Fibroblast of the conjunctiva (primary cell): ENCODE measurements at regions not wholly inside any gene's neighbourhood (a gene's known extent, or its start where the extent isn't known, plus 50 kb on each side); places are given as distances from the start of the nearest gene placed in this dataset.

Source experiments
- DNase-seq: peaks from one replicate; pipeline ENCODE4 v3.0.0-alpha.2; 2010; ENCODE audit warnings: low read depth

DNA sequence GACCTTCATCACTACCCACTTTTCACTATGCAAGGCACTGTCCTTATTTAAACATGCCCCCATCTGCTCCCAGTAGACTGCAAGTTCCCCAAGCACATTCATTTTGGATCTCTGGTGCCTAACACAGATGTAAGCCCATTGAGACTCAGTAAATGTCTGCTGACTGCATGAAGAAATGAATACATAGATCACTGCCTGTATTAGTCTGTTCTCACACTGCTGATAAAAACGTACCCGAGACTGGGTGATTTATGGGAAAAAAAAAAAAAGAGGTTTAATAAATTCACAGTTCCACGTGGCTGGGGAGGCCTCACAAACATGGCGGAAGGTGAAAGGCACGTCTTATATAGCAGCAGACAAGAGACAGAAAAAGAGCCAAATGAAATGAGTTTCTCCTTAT lies 204.9 kb downstream of the ATG4C start:
- no peak for DNase-seq

DNA sequence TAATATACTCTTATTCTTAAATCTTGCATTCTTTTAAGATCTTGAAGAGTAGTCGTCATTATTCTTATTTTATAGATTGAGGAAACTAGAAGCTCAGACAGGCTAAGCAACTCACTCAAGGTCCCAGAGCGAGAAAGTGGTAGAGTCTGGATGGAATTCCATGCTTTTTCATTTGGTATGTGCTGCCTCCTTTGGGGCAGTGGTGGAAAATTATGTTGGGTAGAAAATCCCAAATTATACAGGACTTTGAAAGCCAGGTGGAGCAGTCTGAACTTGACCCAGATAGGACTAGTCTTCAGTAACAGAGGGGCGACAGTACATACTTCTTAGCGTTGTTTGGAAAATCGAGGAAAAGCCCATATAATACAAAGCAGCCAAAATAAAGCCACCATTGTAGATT lies 205.6 kb downstream of the ATG4C start:
- no peak for DNase-seq

DNA sequence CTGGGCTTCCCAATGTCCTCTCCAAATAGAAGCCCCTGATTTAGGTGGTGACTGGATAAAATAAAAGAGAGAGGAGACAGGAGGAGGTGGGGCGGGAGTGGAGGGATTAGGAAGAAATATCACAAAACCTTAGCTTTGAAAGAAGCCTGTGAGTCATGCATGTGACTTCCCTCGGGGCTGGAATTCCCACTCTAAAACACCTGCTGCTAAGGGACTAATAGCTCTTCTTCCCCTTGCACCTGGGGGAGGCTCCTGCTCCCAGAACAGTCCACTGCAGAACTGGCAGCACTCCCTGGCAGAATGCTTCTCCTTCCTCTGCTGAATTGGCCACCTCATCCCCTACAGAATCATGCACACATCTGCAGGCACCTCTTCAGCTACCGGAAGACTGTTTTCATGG lies 207.2 kb downstream of the ATG4C start:
- DNase-seq = no peak

DNA sequence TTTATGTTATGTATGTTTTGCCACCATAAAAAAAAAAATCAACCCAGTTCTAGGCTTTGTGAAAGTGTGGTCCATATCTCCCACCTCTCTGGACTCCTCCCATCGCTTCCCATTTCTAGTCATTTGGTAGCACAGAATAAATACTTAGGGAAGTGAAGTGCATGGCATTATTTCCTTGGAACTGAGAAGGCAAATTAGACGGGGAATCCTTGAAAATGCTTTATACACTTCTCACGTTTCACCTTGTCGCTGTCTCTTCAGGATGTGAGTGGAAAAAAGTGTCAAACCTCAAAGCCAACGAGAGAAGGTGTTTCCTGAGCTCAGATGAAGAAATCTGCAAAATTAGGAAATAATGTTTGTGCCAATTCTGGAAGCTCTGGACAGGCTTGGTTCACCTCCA lies 209.9 kb downstream of the ATG4C start:
- no peak for DNase-seq

DNA sequence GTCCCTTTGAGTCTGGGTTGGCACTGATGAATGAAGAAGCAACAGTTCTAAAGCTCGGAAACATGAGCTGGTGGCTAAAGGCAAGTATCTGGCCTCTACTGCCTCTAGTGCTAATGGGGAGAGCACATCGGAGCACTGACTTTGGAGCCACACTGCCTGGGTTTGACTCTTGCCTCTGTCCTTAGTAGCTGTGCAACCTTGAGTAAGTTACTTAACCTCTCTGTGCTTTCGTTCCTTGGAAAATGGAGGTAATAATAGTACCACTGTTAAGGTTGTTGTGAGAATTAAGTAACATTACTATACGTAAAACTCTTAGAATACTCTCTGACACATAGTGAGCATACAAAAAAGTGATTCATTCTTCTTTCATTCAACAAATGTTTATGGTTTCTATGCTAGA lies 211.2 kb downstream of the ATG4C start:
- DNase-seq = no peak

DNA sequence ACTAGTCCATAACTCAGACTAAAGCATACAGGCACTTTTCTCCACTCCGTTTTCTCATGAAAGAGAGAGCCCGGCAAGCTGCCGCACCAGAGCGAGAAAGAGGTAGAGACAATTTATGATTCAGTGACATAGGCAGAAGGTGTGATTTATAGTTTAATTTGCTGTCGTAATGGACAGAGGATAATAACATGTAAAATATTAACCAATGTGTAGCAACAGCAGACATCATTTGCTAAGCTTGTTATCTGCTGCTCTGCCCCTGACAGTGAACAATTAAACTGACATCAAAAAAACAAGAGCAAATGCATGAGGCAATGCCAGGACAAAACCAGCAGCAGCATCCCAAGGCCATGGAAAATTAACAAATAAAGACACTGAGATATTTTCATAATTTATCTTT lies 214.0 kb downstream of the ATG4C start:
- DNase-seq = no peak

DNA sequence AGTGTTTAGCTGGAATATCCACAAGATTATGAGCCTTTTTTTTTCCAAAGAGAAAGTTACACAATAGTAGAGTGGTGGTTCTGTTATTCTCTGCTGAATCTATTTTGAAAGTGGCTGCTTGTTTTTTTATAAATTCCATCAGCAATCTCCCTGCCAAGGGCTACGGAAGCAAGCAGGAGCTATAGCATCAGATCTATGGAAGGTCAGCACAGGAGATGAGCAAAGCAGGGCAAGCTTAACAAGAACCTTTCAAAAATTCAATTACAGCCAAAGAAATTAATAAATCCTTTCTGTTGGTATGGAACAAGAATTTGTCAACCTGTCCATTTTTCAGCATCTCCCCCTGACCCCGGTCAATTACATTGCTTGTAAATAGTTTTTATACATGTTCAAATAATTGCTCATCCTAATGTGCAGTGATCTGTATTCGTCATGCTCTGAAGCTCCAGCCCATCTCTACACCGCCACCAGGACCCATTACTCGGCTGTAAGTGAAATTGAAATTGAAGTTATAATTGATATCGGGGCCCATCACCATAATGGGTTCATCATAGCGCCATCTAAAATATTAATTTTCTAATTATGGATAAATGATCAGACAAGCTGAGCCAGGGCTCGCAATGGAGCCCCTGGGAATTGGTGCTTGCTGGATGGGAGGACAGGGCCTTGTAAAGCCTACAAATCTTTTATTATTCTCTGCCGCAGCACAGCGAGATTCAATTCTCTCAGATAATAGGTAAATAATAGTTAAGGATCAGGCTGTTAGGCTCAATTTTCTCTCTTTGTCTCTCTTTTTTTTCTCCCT lies 215.1 kb downstream of the ATG4C start:
- no peak for DNase-seq

DNA sequence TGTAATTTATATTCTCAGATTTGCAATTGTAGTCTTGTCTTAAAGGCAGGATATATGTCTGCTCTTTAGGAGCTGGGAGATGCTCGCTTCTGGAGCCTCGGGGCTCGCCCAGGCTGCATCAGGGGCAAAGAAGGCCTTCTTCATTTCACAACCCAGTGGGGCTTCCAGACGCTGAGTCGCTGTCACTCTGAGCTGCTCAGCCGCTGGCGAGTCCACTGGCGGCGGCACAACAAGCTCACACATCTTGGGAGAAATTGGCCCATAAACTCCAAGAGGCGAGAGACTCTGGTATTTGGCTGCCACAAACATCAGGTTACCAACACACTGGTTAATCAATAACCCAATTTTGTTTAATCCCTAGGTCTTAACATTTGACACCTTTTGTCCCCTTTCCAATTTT lies 216.6 kb downstream of the ATG4C start:
- DNase-seq = no peak

DNA sequence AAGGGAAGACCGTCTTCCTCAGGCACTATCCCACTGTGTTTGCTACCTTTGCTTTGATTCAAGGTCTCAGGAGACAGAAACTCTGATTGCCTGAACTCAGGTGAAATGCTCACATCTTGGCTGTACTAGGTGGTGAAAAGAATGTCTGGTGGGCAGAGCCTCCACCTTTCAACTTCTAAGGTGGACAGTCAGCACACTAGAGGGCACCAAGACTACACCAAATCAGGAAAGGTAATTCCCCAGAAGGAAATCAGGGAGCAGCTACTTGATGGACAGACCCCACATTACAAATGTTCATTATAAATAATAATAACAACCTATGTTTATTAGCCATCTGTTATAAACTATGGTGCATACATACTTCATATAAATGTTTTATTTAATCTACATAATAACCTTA lies 220.9 kb downstream of the ATG4C start:
- no peak for DNase-seq

DNA sequence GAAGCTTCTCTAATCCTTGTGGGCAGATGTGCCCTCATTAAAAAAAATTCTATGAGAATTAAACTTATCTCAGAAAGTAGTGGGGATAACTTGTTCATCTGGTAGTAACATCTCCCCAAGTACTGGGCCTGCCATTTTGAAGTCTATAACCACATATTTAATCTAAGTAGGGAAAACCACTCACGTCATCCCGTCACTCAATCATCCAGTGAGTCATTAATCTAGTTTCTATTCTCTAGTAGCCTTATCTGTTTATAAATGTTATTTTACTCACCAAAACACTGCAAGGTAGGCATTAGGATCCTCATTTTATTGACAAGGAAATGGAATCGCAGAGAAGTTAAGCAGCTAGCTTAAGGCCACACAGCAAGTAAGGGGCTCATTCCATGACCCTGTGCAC lies 221.9 kb downstream of the ATG4C start:
- no peak for DNase-seq

DNA sequence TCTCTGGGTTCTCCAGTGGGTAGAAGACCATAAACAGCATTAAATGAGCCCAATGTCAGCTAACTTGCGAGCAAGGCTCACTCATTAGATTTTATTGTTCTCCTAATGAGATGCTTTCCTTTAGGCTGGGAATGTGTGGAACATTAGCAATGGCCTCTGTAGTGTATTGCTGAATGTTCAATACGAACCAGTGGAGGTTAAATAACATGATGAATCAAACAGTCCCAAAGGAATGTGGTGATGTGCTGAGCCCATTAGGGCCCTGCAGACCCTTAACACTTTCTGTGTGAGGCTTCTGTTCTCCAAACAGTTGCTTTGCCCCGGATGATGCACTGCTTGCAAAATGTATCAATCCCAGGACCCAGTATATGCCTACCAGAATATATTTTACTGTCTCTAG lies 225.5 kb downstream of the ATG4C start:
- DNase-seq = no peak

DNA sequence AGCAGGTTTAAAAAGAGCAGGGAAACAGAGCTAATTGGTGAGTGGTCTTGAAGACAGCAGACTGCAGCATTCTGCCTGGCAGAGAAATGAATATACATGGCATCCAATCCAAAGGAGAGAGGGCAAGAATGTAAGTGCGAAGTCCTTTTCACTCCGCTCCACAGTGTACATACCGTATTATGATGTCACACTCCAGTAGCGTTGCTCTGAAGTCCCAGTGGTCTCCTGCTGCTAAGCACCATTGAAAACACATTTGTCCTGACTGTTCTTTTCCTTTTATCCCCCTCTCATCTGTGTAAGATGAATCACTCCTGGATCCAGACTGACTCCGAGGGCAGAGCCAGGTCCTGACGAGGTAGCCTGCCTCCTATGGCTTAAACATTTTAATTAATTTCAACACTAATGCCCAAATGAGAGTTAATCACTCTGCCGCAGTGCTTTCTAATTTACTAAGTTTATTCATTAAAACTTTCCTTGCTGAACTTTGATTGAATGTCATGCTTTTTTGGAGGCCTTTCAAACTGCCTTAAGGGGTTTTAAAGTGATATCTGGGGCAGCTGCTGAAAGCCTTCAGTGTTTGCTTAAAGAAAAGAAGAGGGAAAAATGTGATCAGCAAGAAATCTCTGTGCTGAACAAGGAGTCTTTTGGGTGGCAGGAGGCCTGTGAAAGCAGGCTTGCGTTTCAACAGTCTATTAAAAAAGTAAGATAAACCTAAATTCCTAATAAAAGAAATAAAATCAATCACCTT lies 227.2 kb downstream of the ATG4C start:
- DNase-seq = no peak

DNA sequence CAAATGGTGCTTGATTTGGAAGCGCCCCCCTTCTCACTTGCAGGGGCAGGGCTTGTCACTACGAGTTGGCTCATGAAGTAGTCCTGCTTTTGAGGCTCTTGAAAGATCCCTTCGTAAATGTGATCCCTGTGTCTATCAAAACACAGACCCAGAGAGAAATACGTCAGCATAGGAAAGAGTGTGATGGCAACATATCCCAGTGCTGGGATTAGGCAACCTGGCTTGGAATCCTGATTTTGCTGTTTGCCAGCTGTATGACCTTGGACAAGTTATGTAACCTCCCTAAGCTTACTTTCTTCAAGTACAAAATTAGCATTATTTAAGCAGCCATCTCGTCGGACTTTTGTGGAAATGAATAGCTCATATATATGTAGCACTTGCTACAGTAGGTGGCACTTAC lies 228.4 kb downstream of the ATG4C start:
- no peak for DNase-seq

DNA sequence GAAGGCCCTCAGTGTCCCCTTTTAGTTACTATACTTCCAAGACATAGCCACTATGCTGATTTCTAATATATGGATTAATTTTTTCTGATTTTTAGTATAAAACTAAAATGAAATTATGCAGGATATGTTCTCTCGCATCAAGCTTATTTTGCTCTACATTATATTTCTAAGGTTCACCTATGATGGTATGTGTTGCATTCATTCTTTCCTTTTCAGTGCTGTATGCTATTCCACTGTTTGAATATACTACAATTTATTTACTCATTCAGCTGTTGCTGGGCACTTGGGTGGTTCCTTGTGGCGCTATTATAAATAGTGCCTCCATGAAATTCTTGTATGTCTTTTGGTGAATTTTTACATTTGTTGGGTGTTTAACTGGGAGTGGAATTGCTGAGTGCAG lies 230.3 kb downstream of the ATG4C start:
- no peak for DNase-seq

DNA sequence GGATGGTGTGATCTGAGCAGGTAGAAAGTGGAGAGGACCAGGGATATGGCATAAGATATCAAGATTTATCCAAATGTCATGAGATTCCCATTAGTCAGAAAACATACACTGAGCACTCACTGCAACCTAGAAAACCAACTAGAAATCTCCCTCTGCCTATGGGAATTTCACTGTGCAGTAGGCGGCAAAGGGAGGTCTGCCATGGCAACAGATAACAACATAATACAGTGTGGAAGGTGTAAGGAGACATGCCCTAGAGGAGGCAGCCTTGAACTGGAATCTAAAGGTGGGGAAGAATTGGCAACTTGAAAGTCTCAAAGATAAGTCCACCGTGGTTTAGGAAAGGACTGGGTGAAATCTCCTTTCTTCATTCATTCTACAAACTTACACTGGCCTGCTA lies 238.4 kb downstream of the ATG4C start:
- DNase-seq = no peak

DNA sequence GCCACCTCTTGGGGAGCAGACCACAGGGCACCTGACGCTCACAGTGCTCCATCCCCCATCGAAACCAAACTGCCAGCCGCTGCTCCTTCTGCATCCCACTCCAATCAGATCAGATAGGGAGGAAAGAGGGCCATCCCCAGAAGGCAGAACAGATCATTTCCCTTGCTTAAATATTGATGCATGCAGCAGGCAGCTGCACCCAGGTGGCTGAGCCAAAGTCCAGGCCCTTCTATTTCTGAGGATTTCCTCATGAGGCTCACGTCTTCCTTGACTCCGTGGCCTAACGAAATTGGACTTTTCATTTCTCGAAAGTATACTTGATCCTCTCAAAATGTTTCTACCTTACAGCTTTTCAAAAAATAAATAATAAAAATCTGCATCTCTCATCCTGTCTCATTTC lies 239.2 kb downstream of the ATG4C start:
- no peak for DNase-seq

DNA sequence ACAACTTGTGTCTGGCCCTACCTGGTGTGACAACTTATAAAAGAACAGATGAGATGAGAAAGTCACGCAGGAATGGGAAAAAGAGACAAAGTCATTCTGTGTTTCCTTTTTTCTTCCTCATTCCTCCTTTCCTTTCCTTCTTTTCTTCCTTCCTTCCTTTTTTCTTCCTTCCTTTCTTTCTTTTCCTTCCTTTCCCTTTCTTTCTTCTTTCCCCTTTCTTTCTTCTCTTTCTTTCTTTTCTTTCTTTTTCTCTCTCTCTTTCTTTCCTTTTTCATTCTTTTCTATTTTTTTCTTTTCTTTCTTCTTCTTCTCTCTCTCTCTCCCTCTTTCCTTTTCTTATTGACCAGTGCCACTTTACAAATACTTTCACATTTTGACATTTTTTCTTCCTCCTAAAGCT lies 239.7 kb downstream of the ATG4C start:
- no peak for DNase-seq

DNA sequence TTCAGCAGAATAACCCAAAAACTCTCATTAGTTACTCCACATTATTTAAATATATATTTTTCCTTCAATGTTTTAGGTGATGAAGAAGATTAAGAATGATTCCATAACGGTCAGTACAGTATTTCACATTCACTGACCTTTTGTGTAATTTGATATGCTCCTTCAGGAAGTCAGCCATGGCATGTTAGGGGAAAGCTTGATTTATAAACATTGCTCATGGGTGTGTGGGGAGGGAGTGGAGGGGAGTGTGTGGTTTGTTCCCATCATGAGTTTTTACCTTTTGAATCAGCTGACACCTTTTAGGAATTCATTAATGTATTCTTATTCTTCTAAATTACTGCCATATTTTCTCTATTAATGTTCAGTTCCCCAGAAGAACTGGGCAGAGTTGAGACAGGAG lies 240.2 kb downstream of the ATG4C start:
- no peak for DNase-seq

DNA sequence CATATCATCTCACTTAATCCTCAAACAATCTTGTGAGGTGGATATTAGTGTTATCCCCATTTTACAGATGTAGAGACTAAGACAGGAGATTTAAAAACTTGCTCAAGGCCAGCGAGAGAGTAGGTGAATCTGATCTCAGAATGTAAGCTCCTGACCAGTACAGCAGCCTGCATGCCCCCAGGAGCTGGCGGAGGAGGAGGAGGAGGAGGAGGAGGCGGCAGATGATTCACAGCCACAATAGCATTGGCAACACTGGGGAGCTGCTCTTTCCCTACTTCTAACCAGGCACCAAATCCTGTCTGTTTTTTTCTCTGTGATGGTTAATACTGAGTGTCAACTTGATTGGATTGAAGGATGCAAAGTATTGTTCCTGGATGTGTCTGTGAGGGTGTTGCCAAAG lies 243.2 kb downstream of the ATG4C start:
- DNase-seq = no peak

DNA sequence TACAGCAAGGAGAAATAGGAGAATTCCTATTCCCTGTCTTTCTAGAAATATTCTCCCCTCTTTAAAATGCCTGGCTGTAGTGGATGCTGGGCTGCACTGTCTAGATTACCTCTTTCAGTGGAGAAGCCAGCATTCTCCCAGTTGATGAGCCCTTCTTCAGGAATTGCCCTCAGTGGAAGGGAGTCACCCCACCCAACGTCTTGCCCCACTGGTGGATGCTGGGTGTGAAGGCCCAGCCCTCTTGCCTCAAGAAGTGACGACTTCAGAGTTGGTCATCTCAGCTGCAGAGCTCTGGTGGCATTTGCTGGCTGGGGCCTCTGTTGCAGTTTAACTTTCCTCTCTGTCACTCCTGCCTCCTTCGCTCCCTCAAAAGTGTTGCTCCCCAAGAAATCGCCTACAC lies 248.2 kb downstream of the ATG4C start:
- no peak for DNase-seq

DNA sequence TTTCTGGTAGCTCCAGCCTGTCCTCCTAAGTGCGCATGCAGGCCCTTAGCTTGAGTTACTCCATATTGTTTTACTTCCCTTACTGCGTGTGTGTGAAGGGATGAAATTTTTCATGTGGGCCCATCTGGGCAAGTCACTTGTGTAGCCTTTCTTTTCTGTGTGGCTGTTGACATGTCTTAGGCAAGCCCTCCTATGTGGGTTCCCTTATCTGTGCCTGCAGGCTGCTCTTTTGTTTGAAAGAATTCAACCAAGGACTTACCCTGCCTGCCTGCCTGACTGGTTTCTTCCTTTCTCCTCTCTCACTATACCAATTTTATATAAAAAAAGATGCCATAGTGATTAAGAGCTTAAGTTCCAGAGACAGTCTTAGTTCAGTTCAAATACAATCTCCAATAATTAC lies 249.3 kb downstream of the ATG4C start:
- DNase-seq = no peak

DNA sequence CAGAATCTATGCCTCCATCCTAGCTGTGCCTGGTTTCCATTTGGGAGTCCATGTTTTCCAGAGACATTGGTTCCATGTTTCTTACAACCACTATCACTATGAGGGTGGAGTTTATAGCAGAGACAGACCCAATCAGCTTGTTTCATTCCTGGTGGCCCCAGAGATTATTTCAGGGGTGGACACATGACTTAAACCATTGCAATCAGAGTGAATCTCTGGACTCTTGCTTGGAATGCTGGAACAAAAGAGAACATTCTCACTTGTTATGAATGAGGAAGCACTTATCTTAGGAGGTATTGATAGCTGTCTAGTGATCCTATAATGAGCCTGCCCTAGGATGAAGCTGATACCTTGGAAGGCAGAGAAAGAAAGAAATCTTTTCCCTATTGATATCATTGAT lies 250.3 kb downstream of the ATG4C start:
- no peak for DNase-seq

DNA sequence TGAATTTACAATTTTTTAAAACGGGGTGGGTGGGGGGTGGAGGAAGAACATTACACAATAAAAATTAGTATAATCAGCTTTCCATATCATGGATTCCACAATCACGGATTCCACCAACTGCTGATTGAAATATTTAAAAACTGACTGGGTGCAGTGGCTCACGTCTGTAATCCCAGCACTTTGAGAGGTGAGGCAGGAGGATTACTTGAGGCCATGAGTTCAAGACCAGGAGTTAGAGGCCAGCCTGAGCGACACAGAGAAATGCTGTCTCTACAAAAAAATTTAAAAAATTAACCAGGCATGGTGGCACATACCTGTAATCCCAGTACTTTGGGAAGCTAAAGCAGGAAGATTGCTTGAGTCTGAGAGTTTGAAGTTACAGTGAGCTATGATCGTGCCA lies 254.7 kb downstream of the ATG4C start:
- no peak for DNase-seq

DNA sequence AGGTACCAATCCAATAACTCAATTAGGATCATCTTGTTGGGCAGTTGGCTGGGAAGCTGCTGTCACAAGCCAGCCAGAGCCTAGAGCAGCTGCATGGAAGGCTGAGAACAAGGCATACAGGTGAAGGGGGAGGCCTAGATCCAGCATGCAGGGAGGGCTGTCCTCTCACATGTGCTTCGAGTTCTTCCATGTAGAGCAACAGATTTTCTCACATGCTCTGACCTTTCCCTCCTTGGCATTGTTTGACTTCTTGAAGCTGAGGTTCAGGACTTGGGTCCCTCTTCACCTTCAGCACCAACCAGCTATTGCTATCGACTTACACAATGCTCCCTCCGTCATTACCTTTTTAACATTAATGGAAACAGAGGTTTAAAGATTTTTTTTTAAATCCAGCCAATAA lies 257.7 kb downstream of the ATG4C start:
- no peak for DNase-seq
